NCI-H128 (cell line): ENCODE measurements at regions not wholly inside any gene's neighbourhood (a gene's known extent, or its start where the extent isn't known, plus 50 kb on each side); places are given as distances from the start of the nearest gene placed in this dataset.

Source experiments
- DNase-seq: peaks from one replicate; lab custom pipeline; 2025; ENCODE audit not compliant: unreplicated experiment; lab: John Stamatoyannopoulos, UW

DNA sequence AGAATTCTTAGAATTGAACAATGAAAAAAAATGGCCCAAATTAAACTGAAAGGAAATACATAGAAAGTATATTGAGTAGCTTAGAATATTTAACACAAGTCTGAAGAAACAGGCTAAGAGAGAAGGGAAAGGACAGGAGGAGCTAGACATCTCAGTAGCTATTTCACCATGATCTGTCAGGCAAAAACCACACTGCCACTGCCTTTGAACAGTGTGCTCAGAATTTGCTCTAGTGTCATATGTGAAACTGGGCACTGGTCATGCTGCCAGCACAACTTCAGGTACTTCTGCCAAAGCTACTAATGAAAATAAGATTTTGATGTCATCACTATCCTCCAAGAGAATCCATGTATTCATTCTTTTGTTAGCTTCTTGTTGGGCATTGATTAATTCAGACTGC is 1280.8 kb upstream of the PCDH20 start:
- DNase-seq: no peak

DNA sequence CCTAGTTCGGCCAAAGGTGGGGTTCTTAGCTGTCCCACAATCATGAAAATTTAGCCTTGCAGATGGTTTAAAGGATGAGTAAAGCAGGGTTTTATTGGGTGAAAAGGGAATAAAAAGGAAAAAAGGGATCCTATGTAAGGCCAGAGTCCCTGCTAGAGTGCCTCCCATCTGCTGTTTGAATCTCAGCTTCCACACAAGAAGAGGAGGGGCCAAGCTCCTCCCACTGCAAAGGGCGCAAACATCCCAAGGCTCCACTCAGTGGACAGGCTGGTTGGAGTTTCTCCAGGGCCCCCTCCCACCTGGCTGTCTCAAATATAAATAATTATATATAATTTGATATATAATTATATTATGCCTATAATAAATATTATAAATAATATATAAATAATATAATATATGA is 1272.1 kb upstream of the PCDH20 start:
- no peak for DNase-seq

DNA sequence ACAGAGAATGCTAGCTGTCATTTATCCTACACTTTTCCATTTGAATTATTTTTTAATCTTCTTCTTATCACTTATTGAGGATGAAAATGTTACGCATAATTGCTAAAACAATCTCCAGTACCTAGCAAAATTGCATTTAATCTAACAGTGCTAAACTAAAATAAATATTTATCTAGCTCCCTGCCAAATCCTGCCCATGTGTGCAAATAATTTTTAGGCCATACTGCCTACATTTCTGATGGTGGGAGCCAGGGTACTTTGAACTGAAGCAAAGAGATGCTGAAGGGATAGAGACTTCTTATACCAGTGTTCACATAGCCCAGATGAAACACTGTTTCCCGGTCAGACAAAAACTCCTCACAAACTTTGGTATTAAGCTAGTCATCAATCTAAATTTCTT is 1268.7 kb upstream of the PCDH20 start:
- DNase-seq: no peak

DNA sequence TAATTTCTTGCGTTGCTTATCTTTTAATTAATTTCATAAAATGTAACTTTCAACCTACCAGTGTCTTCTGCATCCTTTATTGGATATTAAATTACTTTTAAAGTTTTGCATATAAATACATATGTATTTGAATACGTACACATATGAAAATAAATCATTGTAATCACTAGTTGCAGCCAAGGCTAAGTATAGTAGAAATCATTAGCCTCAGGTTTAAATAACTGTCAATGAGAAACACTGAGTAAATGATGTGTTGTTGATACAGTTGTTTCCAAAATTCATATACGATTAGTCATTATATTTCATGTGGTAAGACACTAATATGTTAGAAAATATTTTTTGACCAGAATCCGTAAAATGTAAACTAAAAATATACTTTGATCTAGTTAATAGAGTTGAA is 1267.1 kb upstream of the PCDH20 start:
- DNase-seq: no peak

DNA sequence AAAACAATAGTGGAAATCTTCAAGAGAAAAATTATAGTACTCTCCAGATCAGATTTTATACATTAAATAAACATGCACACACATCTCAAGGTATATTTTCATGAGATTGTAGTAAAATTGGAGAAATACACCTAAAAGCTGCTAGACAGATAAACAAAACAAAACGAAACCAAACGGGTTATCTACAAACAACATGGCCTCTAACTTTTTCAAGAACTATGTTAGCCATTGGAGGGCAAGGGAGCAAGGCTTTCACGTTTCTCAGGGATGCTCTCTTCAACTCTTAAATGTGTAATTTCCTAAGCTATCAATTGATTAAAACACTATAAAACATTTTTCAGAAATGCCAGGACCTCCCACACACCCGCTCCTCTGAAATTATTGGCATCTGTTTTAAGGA is 1262.4 kb upstream of the PCDH20 start:
- DNase-seq: no peak

DNA sequence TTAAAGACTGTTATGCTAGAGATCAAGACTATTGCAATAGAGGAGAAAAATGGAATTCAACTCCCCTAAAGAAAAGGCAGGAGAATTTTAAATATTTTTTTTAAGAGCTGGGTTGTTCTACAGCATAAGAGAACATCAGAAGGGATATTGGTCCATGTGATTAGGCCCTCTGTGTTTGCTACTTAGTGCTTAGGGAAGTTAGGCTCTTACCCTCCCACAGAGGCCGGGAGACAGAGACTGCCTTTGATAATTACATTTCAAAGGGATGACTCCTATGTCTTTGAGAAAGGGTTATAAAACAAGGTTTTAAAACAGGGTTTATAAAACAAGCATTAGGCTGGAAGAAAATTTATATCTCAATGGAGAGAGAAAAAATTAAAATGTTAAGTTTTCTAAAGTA is 1248.1 kb upstream of the PCDH20 start:
- DNase-seq: no peak

DNA sequence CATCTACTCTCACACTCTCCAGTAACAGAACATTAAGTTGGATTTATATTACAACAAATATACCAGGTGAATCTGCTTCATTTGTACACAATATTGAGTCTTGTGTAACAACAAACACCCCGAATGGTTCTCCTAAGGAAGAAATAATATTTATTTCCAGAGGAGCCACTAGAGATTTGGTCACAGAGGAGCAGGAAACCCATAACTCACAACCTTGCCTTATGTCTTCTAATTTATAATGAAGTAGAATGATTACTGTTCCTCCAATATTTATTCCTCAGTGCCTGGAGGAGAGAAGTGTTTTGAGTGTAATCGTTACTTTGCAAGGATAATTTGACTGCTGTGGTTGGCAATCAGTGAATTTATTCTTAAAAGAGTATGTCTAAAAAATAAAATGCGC is 1243.7 kb upstream of the PCDH20 start:
- no peak for DNase-seq

DNA sequence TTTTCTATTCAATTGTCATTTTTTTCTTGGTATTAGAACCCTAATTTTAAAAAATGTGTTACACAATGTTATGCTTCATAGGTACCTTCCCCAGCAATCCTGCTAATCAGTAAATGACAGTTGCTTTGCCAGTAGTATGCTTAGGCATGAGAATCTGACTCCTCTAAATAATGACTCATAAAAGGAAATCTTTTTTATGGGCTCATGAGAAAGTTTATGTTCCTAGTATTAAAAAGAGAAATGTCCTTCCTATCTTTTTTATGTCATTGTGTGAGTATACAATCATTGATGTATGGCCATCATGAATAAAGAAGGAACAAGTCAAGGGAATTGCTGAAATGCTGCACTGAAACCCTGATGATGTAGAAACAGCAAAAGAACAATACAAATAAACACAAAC is 1237.7 kb upstream of the PCDH20 start:
- no peak for DNase-seq

DNA sequence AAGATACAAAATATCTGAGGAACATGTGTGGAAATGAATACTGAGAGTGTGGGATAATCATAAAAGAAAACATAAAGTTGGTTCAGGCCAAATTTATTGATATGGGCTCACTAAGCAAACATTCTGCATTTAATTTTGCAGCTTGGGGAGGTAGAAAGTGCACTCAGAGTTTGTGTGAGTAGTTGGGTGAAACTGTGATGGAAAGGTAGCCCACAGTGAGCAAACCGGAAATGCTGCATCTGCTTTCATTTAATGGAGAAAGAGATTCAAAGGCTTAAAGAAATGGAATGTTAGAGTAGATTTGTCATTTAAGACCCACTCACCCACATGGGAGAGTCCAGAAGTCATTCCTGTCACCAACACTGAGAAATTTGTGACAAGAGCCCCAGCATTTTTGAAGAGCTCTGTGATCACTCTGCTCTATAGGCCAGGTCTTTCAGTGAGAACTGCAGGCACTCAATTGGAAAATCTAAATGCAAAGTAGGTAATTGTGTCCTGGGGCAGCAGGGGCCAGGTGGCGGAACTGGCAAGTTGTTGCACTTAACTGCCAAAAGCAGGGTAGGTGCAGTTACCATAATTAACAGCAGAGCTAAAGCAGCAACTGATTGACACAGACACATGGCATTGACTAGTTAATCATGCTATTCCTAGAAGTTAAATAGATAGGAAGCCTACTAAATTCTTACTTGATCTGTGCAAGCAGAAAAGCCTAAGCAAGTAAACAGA is 1228.3 kb upstream of the PCDH20 start:
- no peak for DNase-seq

DNA sequence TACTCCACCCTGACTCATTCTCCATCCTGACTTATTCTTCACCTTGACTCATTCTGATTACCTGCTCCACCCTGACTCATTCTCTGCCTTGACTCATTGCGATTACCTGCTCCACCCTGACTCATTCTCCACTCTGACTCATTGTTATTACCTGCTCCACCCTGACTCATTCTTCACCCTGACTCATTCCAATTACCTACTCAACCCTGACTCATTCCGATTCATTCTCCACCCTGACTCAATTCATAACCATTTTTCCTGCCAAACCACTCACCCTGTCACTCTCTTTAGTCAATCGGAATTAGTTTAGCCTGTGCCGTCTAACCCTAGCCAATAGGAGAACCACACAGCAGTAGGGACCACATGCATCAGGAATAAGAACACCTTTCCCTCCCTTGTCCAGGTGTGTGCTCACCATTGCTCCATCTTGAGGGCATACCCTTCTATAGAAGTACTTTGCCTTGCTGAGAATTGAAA is 1227.4 kb upstream of the PCDH20 start:
- DNase-seq: no peak

DNA sequence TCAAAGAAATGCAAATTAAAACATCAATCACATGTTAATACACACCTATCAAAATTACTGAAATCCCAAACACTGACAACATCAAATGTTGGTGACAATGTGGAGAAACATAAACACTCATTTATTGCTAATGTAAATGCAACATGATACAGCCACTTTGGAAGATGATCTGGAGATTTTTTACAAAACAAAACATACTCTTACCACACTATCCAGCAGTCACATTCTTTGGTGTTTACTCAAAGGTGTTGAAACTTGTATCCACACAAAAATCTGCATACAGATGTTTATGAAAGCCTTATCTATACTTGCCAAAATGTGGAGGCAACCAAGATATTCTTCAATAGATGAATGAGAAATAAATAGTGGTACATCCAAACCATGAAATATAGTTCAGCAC is 1219.5 kb upstream of the PCDH20 start:
- DNase-seq: no peak

DNA sequence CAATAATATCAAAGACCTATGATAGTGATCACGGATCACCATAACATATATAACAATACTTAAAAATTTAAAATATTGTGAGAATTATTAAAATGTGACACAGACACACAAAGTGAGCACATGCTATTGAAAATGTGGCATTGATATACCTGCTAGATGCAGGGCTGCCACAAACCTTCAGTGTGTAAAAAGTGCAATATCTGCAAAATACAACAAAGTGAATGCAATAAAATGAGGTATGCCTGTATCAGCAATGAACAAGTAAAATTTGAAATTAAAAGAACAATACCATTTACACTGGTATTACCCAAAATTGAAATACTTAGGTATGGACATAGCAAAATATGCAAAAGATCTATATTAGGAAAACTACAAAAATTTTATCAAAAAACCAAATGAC is 1217.8 kb upstream of the PCDH20 start:
- no peak for DNase-seq

DNA sequence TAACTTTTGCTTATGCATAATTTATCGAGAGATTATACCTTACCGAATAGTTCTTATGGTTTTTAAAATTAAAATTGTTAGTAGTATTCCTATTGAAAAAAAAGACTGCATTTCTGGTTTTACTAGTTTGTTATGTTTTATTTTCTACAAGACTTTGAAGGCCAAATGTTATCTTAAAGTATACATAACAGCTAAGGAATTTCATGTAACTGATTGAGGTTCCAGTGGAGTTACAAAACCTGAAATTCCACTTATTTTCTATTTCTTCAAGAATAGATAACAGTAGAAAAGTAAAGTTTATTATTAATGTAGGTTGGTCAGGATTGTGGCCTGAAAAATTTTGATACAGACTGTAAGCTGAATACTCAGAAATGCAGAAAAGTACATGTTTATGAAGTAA is 1216.0 kb upstream of the PCDH20 start:
- no peak for DNase-seq

DNA sequence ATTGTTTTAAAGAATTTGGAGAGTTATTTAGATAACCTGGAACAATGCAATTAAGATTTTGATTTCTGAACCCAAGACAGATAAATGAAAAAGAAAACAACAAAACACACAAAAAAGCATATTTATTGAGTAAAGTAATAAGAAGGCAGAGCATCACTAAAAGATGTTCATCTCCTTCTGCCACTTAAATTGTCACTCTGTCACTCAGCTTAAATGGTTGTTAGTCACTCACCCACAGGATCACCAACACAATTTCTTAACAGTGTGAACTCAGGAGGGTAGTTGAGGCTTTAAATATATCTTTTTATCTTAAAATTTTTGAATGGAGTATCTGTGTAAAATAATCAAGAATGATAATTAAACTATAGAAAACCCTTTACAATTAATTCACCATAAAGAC is 1215.5 kb upstream of the PCDH20 start:
- DNase-seq: no peak

DNA sequence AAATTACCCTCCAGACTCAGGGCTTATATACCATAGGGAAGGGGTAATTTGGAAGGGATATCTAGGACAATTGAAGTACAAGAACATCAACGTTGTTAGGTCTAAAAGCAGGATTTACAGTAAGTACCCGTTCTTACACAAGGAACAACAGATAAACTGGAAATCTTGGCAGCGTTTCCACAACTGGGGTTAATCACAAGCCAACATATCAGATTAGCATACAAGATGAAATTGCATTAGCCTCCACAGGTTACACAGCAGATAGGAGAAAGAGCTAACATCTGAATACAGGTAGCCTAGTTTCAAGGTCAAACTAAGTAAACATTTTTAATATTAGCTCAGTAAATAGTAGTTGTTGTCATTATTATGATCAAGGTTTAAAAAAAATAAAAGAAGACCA is 1214.0 kb upstream of the PCDH20 start:
- DNase-seq: no peak

DNA sequence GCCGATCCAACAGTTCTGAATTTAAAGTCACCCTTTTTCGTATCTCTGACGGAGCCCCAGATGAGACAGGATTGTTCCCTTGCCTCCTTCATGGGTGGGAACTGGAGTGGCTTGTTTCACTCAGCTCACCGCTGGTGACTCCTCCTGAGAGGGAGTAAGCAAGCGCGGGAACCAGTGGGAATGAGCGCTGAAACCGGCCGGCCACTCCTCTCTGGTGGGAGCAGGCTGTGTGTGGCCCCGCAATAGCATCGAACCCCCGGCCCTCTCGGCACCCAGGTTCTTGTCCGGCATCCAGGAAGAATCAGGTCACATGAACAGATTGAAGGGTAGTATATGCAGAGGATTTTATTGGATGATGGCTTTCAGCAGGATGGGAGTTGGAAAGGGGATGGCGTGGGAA is 1211.6 kb upstream of the PCDH20 start:
- no peak for DNase-seq

DNA sequence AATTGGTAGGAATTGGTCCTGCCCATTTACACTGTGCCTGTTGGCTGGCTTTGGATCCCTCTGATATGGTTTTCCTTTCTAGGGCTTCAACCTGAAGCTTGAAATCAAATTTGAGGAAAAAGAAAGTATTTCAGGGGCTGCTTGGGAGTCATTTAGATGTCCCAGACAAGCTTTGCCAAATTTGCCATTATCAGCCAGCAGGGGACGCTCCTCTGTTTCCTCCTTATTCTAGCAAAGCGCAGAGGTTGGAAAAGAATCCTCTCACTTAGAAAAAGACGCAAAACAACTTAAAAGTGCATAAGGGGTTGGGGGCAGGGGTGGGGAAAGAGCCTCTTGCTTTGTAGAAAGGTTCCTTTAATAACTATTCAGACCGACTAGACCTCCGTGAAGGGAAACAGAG is 1211.1 kb upstream of the PCDH20 start:
- no peak for DNase-seq

DNA sequence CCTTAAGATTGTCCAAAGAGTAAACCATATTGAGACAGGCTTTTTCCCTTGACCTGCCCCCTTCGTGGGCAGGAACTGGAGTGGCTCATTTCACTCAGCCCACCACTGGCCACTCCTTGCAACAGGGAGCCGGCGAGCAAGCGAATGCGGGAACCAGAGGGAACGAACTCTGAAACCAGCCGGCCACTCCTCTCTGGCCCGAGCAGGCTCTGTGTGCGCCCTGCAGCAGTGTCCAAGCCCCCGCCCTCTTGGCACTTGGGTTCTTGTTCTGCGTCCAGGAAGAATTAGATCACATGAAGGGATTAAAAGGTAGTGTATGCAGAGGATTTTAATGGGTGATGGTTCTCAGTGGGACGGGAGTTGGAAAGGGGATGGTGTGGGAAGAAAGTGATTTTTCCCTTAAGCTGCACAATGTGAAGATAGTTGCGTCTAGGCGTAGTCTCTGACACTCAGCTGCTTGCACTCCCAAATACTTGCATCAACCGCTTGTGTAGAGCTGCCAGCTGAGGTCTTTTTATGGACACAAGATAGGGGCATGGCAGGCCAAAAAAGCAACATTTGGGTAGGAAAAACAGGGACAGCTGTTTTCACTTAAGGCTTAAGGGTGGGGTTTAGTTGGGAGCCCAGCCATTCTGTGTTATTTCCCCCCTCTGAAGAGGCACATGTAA is 1209.7 kb upstream of the PCDH20 start:
- no peak for DNase-seq

DNA sequence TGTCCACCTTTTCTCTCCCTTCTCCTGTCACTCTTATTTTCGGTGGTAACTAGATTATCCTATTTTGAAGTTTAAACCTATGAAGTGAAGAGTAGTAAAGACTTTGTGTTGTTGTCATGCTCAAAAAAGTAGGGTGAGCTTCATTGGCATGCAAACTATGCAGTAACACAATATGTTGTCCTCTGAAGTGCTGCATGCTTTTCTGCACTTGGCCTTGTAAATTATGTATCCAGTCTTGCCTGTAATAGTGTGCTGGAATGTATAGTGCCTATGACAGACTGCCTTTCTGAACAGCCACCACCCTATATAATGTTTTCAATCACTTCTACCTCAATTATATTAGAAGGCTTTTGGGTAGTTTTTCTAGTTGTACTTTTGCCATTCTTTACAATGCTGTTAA is 1198.2 kb upstream of the PCDH20 start:
- DNase-seq: no peak

DNA sequence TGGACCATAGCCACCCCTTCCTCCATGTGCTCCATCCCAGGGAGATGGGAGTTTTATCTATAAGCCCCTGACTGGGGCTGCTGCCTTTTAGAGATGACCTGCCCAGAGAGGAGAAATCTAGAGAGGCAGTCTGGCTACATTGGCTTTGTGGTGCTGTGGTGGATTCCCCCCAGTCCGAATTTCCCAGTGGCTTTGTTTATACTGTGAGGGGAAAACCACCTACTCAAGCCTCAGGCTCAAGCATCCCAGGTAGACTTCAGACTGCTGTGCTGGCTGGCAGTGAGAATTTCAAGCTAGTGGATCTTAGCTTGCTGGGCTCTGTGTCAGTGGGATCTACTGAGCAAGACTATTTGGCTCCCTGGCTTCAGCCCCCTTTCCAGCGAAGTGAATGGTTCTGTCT is 1195.7 kb upstream of the PCDH20 start:
- DNase-seq: no peak

DNA sequence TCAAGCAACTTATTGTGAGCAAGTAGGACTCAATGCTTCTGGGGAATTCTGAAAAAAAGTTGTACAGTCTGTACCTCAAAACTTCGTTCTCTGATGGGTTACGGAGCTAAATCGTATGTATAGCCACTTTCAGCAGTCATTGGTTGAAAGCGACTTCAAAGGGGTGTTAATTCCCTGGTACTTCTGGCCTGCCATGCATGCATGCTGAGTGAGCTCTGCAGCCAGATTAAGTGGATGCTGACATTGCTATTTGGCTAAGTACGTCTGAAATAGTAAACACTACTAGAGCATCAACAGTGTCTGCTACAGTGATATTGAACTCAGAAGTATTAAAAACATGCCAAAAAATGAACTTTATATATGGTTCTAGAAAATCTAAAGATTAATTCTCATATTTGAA is 1183.1 kb upstream of the PCDH20 start:
- DNase-seq: no peak

DNA sequence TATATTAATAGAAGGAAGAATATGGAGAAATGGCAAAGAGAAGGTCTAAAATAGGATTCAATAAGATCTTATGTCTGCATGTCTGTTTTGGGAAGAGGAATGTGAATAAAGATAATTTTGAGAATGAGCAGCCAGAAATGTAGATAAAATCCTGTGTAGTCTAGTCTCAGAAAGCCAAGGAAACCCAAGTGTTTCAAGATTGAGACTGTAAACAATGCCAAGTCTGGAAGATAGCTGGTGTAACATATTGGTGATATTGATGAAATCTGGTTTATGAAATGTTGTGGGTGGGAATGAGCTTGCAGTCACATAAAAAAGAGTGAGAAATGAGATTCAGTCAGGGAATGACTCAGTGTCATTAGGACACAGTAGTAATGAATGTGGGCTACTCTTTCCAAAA is 1180.3 kb upstream of the PCDH20 start:
- DNase-seq: no peak

DNA sequence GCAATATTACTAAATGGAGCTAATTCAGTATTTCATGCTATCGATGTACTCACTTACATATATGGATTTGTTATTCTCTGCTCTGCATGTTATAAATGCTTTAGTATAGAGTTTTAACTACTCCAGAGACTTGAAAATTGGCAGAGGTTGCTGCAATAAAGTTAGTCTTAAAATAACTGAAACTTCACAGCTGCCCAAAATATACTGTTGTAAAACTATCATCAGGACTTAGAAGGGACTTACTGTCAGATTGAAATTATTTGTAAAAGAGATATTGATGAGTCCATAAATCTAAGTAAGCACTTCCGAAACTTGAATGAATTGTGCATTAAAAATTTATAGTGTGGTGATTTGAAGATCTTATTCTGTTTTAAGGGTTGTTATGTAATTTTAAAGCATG is 1178.2 kb upstream of the PCDH20 start:
- no peak for DNase-seq
